RWPE2 (cell line): ENCODE measurements at regions not wholly inside any gene's neighbourhood (a gene's known extent, or its start where the extent isn't known, plus 50 kb on each side); places are given as distances from the start of the nearest gene placed in this dataset.

Source experiments
- ATAC-seq: fragments of 200-7000 bp; cut with Tn5 transposase; 3 replicates; pipeline ENCODE4 v1.9.1; 2021; ENCODE audit warnings: low read depth
- DNase-seq: peaks from one replicate; pipeline ENCODE4 v3.0.0-alpha.2; 2020; ENCODE audit warnings: low spot score
- H3K27ac ChIP-seq: fragments of 450-650 bp; 2 replicates; pipeline ENCODE4 v1.5.1; 2017; ENCODE audit warnings: mild to moderate bottlenecking; ENCODE audit not compliant: poor library complexity, severe bottlenecking
- H3K27me3 ChIP-seq: fragments of 250-450 bp; sonication (Bioruptor Pico); 2 replicates; pipeline ENCODE4 v1.5.1; 2021; ENCODE audit warnings: mild to moderate bottlenecking, moderate library complexity; ENCODE audit not compliant: insufficient read depth, poor library complexity, severe bottlenecking
- H3K36me3 ChIP-seq: fragments of 250-450 bp; sonication (Bioruptor Pico); 2 replicates; pipeline ENCODE4 v1.5.1; 2020; ENCODE audit warnings: low read depth, mild to moderate bottlenecking, moderate library complexity
- H3K4me1 ChIP-seq: fragments of 250-450 bp; sonication (Bioruptor Pico); 2 replicates; pipeline ENCODE4 v1.5.1; 2021; ENCODE audit warnings: mild to moderate bottlenecking, moderate library complexity; ENCODE audit not compliant: insufficient read depth, poor library complexity, severe bottlenecking
- H3K4me3 ChIP-seq: fragments of 250-450 bp; sonication (Bioruptor Pico); 2 replicates; pipeline ENCODE4 v1.5.1; 2021; ENCODE audit warnings: mild to moderate bottlenecking, moderate library complexity; ENCODE audit not compliant: severe bottlenecking
- H3K9me3 ChIP-seq: fragments of 250-450 bp; sonication (Bioruptor Pico); 2 replicates; pipeline ENCODE4 v1.5.1; 2021; ENCODE audit warnings: mild to moderate bottlenecking, moderate library complexity; ENCODE audit not compliant: severe bottlenecking
- CTCF ChIP-seq: fragments of 450-650 bp; IDR thresholded peaks from one replicate; pipeline ENCODE4 v1.5.1; 2017; ENCODE audit warnings: mild to moderate bottlenecking, moderate library complexity; ENCODE audit not compliant: poor library complexity, severe bottlenecking

GRCh38 chr12:28108599-28108998, 81.7 kb upstream of the CCDC91 start:
- TF ChIP-seq CTCF, result no peak
- ATAC-seq (no peak), DNase-seq (no peak)
- Histone ChIP-seq H3K27ac (no peak overlapping the region), H3K4me3 (no peak overlapping the region), H3K9me3 (no peaks in the 10 kb centered on the region), H3K36me3 (no peaks in the 10 kb centered on the region), H3K4me1 (no peaks in the 10 kb centered on the region), H3K27me3 (no peaks in the 10 kb centered on the region)

DNA sequence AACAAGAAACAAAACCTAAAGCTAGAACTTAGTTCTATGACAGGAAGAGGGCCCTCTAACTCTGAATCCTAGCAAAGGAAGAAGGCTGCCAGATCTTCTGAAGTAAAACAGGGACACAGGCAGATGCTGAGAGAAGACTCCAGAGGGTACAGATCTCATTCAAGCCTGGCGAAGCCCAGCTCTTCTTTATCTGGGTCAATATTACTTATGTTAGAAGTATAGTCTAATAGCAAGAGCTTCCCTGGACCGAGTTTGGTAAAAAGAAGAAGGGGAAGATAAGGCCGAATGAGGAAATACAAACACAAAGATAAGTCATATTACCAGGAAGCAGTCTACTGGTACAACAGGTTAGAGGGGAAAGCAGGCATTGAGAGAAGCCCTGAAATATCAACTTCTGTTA, 79.9 kb upstream of the CCDC91 start:
- H3K27ac ChIP-seq, result no peak overlapping the region
- H3K36me3 ChIP-seq, result no peaks in the 10 kb centered on the region
- ATAC-seq, result no peak
- no peaks in the 10 kb centered on the region for H3K9me3 ChIP-seq
- H3K4me3 ChIP-seq, result no peak overlapping the region
- H3K4me1 ChIP-seq, result peaks cover 8% of the 10 kb centered on the region
- DNase-seq, result no peak
- TF ChIP-seq CTCF, result no peak
- no peaks in the 10 kb centered on the region for H3K27me3 ChIP-seq

- TF ChIP-seq CTCF, result no peak
- Histone ChIP-seq H3K4me1 (peaks cover 8% of the 10 kb centered on the region), H3K36me3 (no peaks in the 10 kb centered on the region), H3K27ac (peak overlapping the region; percentile 55), H3K4me3 (no peak overlapping the region), H3K9me3 (no peaks in the 10 kb centered on the region), H3K27me3 (no peaks in the 10 kb centered on the region)
- ATAC-seq (peak; percentile 83), DNase-seq (no peak)
These were observed 75.8 kb upstream of the CCDC91 start for GRCh38 chr12:28114488-28114887.

DNA sequence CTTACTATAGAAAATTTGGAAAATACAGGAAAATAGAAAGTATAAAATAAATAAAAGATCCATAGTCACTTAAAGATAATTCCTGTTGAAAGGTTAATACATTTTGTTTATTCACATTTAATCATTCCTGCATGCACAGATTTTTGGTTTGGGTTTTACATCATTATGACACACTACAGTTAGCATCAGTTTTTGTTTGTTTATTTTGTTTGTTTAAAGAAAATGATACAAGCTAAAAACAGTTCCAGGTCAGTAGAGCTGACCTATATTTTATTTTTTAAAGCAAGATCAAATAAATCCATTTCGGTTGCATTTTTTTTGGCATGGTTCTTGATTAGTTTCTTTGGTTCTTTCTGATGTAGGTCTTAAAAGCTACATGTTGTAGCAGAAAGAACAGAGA, 68.8 kb upstream of the CCDC91 start:
- DNase-seq (no peak), ATAC-seq (no peak)
- no peak for TF ChIP-seq CTCF
- Histone ChIP-seq H3K9me3 (no peaks in the 10 kb centered on the region), H3K4me1 (peaks cover 9% of the 10 kb centered on the region), H3K36me3 (no peaks in the 10 kb centered on the region), H3K27ac (no peak overlapping the region), H3K4me3 (no peak overlapping the region), H3K27me3 (no peaks in the 10 kb centered on the region)

DNA sequence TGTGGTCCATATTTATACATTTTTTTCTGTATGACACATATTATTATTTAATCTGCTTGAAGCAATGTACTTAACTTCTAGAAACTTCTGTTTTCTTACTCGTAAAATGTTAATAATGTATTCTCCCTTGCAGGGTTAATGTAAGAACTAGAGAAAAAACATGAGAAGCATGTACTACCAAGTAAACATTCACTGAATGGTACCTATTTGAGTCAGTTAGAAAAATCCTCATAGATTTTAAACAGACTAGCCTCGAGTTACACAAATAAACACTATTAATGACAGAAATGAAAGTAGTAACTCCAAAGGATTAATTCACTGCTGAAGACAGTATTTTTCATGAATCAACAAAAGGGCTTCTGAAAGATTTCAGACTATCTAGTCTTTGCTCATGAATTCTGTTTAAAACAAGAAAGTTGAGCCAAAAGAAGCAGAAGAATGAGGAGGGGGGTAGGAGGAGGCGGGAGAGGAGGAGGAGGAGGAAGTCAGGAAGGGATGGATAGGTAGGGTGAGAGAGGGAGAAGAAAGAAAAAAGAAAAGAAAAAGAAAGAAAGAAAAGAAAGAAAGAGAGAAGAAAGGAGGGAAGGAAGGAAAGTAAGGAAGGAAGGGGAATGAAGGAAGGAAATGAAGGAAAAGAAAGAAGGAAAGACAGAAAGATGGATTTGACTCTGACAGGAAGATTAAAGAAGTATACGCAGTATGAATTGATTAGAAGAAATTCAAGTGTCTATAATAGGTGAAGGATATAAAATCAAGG, 68.2 kb upstream of the CCDC91 start:
- no peaks in the 10 kb centered on the region for H3K9me3 ChIP-seq
- no peaks in the 10 kb centered on the region for H3K27me3 ChIP-seq
- H3K4me3 ChIP-seq, result no peak overlapping the region
- no peaks in the 10 kb centered on the region for H3K36me3 ChIP-seq
- no peak for DNase-seq
- peaks cover 14% of the 10 kb centered on the region for H3K4me1 ChIP-seq
- no peak overlapping the region for H3K27ac ChIP-seq
- no peak for ATAC-seq
- no peak for TF ChIP-seq CTCF
